Activated CD8-positive, alpha-beta T cell treated with anti-CD3 and anti-CD28 coated beads for 36 hours (primary cell): ENCODE measurements at regions not wholly inside any gene's neighbourhood (a gene's known extent, or its start where the extent isn't known, plus 50 kb on each side); places are given as distances from the start of the nearest gene placed in this dataset.

Experiments
- ATAC-seq: fragments of 200-7000 bp; cut with Tn5 transposase; one replicate; pipeline ENCODE4 v1.10.0; 2021; ENCODE audit warnings: mild to moderate bottlenecking, moderate library complexity
- CTCF ChIA-PET: fragments of 350-600 bp; sonication (Branson Sonifier 250); formaldehyde crosslinking; loops from one replicate; lab custom pipeline; 2021; ENCODE audit warnings: antibody characterized with exemption; lab: Charles Lee
- POLR2A ChIA-PET: fragments of 350-600 bp; sonication (Branson Sonifier 250); formaldehyde crosslinking; loops from one replicate; lab custom pipeline; 2021; ENCODE audit warnings: antibody characterized with exemption; lab: Charles Lee
- DNase-seq: peaks from one replicate; pipeline ENCODE4 v3.0.0-alpha.2; 2020
- H3K27ac Mint-ChIP-seq: one replicate; pipeline ENCODE4 v1.8.0; 2021; ENCODE audit warnings: mild to moderate bottlenecking, mixed read lengths
- H3K27me3 Mint-ChIP-seq: one replicate; pipeline ENCODE4 v1.8.0; 2021; ENCODE audit warnings: mixed read lengths
- H3K36me3 Mint-ChIP-seq: one replicate; pipeline ENCODE4 v1.8.0; 2021; ENCODE audit warnings: low read depth, mixed read lengths
- H3K4me1 Mint-ChIP-seq: one replicate; pipeline ENCODE4 v1.8.0; 2021; ENCODE audit warnings: low read depth, mixed read lengths
- H3K4me3 Mint-ChIP-seq: one replicate; pipeline ENCODE4 v1.8.0; 2021; ENCODE audit warnings: mild to moderate bottlenecking, moderate library complexity, mixed read lengths
- H3K9me3 Mint-ChIP-seq: one replicate; pipeline ENCODE4 v1.8.0; 2021; ENCODE audit warnings: mixed read lengths
- intact Hi-C: fragments of 100-400 bp; cut with micrococcal nuclease; formaldehyde crosslinking; loops from one replicate; pipeline ENCODE4 v1.10.0; 2022
- TF ChIP-seq, protein P1 (sequence below): fragments of 200-600 bp; IDR thresholded peaks from one replicate; pipeline ENCODE4 v1.8.0; 2022; ENCODE audit warnings: antibody characterized with exemption, mild to moderate bottlenecking

DNA sequence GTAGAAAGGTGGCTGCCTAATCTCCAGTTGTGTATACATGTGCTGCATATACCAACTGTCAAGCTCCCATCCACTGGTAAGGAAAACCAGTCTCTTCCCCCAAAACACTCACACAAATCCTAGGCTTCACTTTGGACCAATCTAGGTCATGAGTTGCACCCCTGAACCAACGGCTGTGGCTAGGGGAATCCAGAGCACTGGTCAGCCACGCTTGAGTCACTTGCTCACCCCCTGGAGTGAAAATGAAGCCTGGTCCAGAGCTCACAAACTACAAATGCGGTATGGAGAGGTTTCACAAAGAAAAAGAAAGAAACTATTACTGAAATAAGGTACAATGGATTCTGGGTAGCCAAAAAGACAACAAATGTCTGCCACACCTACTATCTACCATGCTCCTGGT lies 66.1 kb upstream of the NLK start:
- H3K36me3 Mint-ChIP-seq: no peaks in the 10 kb centered on the region
- H3K27ac Mint-ChIP-seq: no peak overlapping the region
- POLR2A ChIA-PET: interaction anchor here (1.0 kb wide), 1 partner anchor 25 kb away, joined by 3 read pairs; no protein-coding TSS in a partner anchor
- H3K9me3 Mint-ChIP-seq: no peaks in the 10 kb centered on the region
- peaks cover 7% of the 10 kb centered on the region for H3K27me3 Mint-ChIP-seq
- intact Hi-C loops: no loop called here
- CTCF ChIA-PET: interaction anchor here (0.7 to 1.6 kb wide), 2 partner anchors 49 to 83 kb away, joined by 4 read pairs; partner anchors contain the start of gene LYRM9
- ATAC-seq (no peak), DNase-seq (no peak)
- H3K4me3 Mint-ChIP-seq: no peak overlapping the region
- TF ChIP-seq, protein P1, sequence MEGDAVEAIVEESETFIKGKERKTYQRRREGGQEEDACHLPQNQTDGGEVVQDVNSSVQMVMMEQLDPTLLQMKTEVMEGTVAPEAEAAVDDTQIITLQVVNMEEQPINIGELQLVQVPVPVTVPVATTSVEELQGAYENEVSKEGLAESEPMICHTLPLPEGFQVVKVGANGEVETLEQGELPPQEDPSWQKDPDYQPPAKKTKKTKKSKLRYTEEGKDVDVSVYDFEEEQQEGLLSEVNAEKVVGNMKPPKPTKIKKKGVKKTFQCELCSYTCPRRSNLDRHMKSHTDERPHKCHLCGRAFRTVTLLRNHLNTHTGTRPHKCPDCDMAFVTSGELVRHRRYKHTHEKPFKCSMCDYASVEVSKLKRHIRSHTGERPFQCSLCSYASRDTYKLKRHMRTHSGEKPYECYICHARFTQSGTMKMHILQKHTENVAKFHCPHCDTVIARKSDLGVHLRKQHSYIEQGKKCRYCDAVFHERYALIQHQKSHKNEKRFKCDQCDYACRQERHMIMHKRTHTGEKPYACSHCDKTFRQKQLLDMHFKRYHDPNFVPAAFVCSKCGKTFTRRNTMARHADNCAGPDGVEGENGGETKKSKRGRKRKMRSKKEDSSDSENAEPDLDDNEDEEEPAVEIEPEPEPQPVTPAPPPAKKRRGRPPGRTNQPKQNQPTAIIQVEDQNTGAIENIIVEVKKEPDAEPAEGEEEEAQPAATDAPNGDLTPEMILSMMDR: no peak
- H3K4me1 Mint-ChIP-seq: no peaks in the 10 kb centered on the region

DNA sequence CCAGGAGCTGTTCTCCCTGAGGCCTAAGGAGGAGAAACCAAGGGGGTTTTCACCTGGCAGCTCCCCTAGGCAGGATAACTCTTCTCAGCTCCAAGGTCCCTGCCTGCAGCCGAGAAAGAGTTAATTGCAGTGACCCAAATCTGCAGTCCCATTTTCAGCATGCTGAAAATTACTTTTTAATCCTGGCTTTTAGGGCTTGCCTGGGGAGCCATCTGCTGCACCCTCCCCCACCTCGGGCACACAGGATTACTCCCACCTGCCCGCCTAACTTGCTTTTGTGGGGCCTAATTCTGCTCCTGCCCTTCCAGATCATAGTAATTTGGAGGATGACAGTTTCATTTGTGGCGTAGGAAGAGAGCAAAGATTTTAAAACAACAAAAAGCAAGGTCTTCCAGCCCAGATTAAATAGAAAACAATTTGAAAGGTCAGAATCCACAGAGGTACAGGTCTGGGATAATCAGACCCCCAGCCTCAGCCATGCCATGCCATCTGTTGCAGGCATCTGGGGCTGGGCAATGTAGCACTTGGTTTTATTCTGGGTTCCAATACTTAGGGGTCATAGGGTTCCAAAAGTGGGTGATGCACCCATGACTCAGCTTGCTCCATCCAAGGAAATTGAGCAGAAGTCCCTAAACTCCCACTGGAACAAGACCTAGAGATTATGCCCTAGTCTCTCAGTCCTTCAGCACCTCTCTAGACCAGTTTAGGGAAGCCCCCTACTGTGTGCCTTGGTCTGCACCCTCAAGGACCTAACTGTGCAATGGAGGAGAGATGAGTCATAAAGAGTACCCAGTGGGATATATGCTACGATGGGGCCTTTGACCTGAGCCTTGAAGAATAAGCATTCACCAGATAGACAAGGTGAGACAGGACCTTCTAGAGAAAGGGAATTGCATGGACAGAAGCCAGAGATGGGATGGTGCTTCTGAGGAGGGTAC lies 64.5 kb upstream of the NLK start:
- POLR2A ChIA-PET: no interaction called here
- ATAC-seq: no peak
- no peaks in the 10 kb centered on the region for H3K9me3 Mint-ChIP-seq

GRCh38 chr17:27978689-27979175 lies 63.7 kb upstream of the NLK start:
- Mint-ChIP-seq H3K27ac (no peak overlapping the region), H3K4me3 (no peak overlapping the region), H3K4me1 (no peaks in the 10 kb centered on the region), H3K36me3 (no peaks in the 10 kb centered on the region), H3K9me3 (no peaks in the 10 kb centered on the region), H3K27me3 (peaks cover 7% of the 10 kb centered on the region)
- CTCF ChIA-PET: no interaction called here
- POLR2A ChIA-PET: no interaction called here
- ATAC-seq: no peak
- TF ChIP-seq, protein P1: no peak
- no peak for DNase-seq
- intact Hi-C loops: no loop called here

More for the DNA sequence above, 64.5 kb upstream of the NLK start:
- intact Hi-C loops: no loop called here
- no peak overlapping the region for H3K27ac Mint-ChIP-seq
- TF ChIP-seq, protein P1: no peak
- peaks cover 7% of the 10 kb centered on the region for H3K27me3 Mint-ChIP-seq
- no peaks in the 10 kb centered on the region for H3K36me3 Mint-ChIP-seq
- H3K4me3 Mint-ChIP-seq: no peak overlapping the region
- CTCF ChIA-PET: no interaction called here
- no peaks in the 10 kb centered on the region for H3K4me1 Mint-ChIP-seq
- DNase-seq: no peak

DNA sequence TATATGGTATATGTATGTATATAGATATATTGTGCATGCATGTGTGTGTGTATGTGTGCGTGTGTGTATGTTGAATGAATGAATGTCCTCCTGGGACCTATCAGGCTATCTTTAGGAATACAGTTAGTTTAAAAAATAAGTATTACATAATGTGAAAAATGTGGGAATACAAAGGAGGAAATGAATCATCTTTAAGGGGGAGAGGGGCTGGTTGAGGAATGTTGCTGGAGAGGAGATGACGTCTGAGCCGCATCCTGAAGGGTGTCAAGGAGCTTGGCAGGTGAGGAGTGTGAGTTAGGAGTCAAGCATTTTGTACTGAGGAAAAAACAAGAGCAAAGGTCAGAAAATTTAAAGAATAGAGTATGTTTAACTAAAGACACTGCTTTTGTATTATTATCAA lies 62.4 kb upstream of the NLK start:
- peaks cover 9% of the 10 kb centered on the region for H3K27me3 Mint-ChIP-seq
- peaks cover 2% of the 10 kb centered on the region for H3K4me1 Mint-ChIP-seq
- CTCF ChIA-PET: no interaction called here
- H3K9me3 Mint-ChIP-seq: no peaks in the 10 kb centered on the region
- POLR2A ChIA-PET: no interaction called here
- no peak overlapping the region for H3K4me3 Mint-ChIP-seq
- intact Hi-C loops: no loop called here
- H3K36me3 Mint-ChIP-seq: no peaks in the 10 kb centered on the region
- no peak overlapping the region for H3K27ac Mint-ChIP-seq
- TF ChIP-seq, protein P1: no peak
- ATAC-seq (no peak), DNase-seq (no peak)

- Mint-ChIP-seq H3K4me1 (peaks cover 5% of the 10 kb centered on the region), H3K9me3 (no peaks in the 10 kb centered on the region), H3K27ac (no peak overlapping the region), H3K4me3 (no peak overlapping the region), H3K36me3 (no peaks in the 10 kb centered on the region), H3K27me3 (peaks cover 7% of the 10 kb centered on the region)
- ChIA-PET CTCF (no interaction called here), POLR2A (interaction anchor here (1.0 to 1.1 kb wide), 2 partner anchors 89 to 181 kb away, joined by 3 read pairs; partner anchors contain the start of gene LYRM9)
- ATAC-seq: no peak
- intact Hi-C loops: no loop called here
- TF ChIP-seq, protein P1: no peak
- DNase-seq: no peak
These were observed 60.5 kb upstream of the NLK start for GRCh38 chr17:27981978-27982377.
